ENCODE measurements at regions not wholly inside any gene's neighbourhood (a gene's known extent, or its start where the extent isn't known, plus 50 kb on each side); places are given as distances from the start of the nearest gene placed in this dataset.
A peak's percentile ranks its signal among the peaks of the same experiment; 100 is the strongest.

GRCh38 chr5:111887706-111888105, 130.7 kb upstream of the NREP start:
- DNase-seq (ENCODE audit: low spot score), result no peak

GRCh38 chr5:111869681-111870080, 112.7 kb upstream of the NREP start:
- DNase-seq (ENCODE audit: low spot score), result no peak

- DNase-seq (ENCODE audit: low spot score), result peak; percentile 38
Observed at GRCh38 chr5:111865356-111865755, 108.4 kb upstream of the NREP start.

GRCh38 chr5:111863801-111864200, 106.8 kb upstream of the NREP start:
- no peak for DNase-seq (ENCODE audit: low spot score)

- DNase-seq (ENCODE audit: low spot score), result peak; percentile 80
Observed at GRCh38 chr5:111859533-111860270, 102.7 kb upstream of the NREP start.

GRCh38 chr5:111859031-111859430, 102.0 kb upstream of the NREP start:
- no peak for DNase-seq (ENCODE audit: low spot score)

- DNase-seq (ENCODE audit: low spot score), result no peak
Observed at GRCh38 chr5:111857623-111858022, 100.6 kb upstream of the NREP start.

GRCh38 chr5:111856876-111857466, 100.0 kb upstream of the NREP start:
- no peak for DNase-seq (ENCODE audit: low spot score)

GRCh38 chr5:111855356-111855755, 98.4 kb upstream of the NREP start:
- DNase-seq (ENCODE audit: low spot score), result peak; percentile 82

- DNase-seq (ENCODE audit: low spot score), result no peak
Observed at GRCh38 chr5:111854186-111854585, 97.2 kb upstream of the NREP start.

GRCh38 chr5:111853748-111854147, 96.8 kb upstream of the NREP start:
- no peak for DNase-seq (ENCODE audit: low spot score)

- no peak for DNase-seq (ENCODE audit: low spot score)
Observed at GRCh38 chr5:111851631-111852548, 94.9 kb upstream of the NREP start.

- DNase-seq (ENCODE audit: low spot score), result peak; percentile 43
Observed at GRCh38 chr5:111848476-111848875, 91.5 kb upstream of the NREP start.

- no peak for DNase-seq (ENCODE audit: low spot score)
Observed at GRCh38 chr5:111847052-111847925, 90.3 kb upstream of the NREP start.

- no peak for DNase-seq (ENCODE audit: low spot score)
Observed at GRCh38 chr5:111840036-111840674, 83.2 kb upstream of the NREP start.

- DNase-seq (ENCODE audit: low spot score), result no peak
Observed at GRCh38 chr5:111839438-111839837, 82.4 kb upstream of the NREP start.

- DNase-seq (ENCODE audit: low spot score), result no peak
Observed at GRCh38 chr5:111836426-111836825, 79.4 kb upstream of the NREP start.

GRCh38 chr5:111834926-111835599, 78.1 kb upstream of the NREP start:
- DNase-seq (ENCODE audit: low spot score), result no peak

GRCh38 chr5:111830333-111830732, 73.3 kb upstream of the NREP start:
- DNase-seq (ENCODE audit: low spot score), result peak; percentile 28

GRCh38 chr5:111829701-111830100, 72.7 kb upstream of the NREP start:
- no peak for DNase-seq (ENCODE audit: low spot score)

All from umbilical cord (tissue), 1 donor.